ENCODE measurements at regions not wholly inside any gene's neighbourhood (a gene's known extent, or its start where the extent isn't known, plus 50 kb on each side); places are given as distances from the start of the nearest gene placed in this dataset.

DNA sequence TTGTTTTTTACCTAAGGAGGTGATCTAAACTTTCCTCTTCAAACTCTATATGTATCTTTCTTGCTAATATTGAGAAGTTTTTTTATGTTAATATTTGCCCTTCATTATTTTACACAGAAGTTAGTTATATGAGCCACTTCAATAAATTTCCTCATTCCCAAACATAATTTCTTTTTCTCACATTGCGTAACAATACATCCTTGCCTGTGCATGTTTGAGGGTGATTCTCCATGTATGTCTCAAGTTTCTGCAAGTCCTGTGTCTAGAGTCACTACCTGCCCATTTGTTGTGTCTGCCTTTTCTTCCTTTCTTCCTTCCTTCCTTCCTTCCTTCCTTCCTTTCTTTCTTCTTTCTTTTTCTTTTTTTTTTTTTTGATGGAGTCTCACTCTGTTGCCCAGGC lies 2057.9 kb downstream of the PCDH7 start:
- no TSS peak for BruUV-seq (replicated peaks)
- DNase-seq: no peak
- Histone ChIP-seq H3K9me3 (ENCODE audit: low read length) (no peaks in the 10 kb centered on the region), H3K36me3 (ENCODE audit: low read depth, low read length) (no peaks in the 10 kb centered on the region), H4K20me1 (ENCODE audit: low read length) (no peaks in the 10 kb centered on the region), H3K27me3 (ENCODE audit: low read length) (no peaks in the 10 kb centered on the region), H3K4me1 (ENCODE audit: insufficient read depth, low read length) (no peaks in the 10 kb centered on the region), H3F3A (ENCODE audit: low read length, unreplicated experiment) (no peaks in the 10 kb centered on the region), H3K9ac (ENCODE audit: low read length) (no peak overlapping the region), H3K9me2 (replicated peaks; ENCODE audit: low read length) (no peaks in the 10 kb centered on the region), H3K4me3 (ENCODE audit: low read length) (no peak overlapping the region), H2AFZ (ENCODE audit: low read length) (no peak overlapping the region), H3K79me2 (ENCODE audit: low read length) (no peaks in the 10 kb centered on the region), H3K27ac (ENCODE audit: low read length) (no peak overlapping the region), H3K4me2 (ENCODE audit: low read length) (no peak overlapping the region)
- TF ChIP-seq EZH2 (IDR thresholded peaks at IDR 0.05; ENCODE audit: low read length, unreplicated experiment): no peak
- TF ChIP-seq EZH2phosphoT487 (IDR thresholded peaks at IDR 0.05; ENCODE audit: borderline replicate concordance, low read length): no peak
- TF ChIP-seq, protein P1, sequence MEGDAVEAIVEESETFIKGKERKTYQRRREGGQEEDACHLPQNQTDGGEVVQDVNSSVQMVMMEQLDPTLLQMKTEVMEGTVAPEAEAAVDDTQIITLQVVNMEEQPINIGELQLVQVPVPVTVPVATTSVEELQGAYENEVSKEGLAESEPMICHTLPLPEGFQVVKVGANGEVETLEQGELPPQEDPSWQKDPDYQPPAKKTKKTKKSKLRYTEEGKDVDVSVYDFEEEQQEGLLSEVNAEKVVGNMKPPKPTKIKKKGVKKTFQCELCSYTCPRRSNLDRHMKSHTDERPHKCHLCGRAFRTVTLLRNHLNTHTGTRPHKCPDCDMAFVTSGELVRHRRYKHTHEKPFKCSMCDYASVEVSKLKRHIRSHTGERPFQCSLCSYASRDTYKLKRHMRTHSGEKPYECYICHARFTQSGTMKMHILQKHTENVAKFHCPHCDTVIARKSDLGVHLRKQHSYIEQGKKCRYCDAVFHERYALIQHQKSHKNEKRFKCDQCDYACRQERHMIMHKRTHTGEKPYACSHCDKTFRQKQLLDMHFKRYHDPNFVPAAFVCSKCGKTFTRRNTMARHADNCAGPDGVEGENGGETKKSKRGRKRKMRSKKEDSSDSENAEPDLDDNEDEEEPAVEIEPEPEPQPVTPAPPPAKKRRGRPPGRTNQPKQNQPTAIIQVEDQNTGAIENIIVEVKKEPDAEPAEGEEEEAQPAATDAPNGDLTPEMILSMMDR (conservative IDR thresholded peaks at IDR 0.05; ENCODE audit: low read depth, low read length): no peak
- CTCF ChIA-PET: no interaction called here
- POLR2A ChIA-PET (ENCODE audit: unreplicated experiment): no interaction called here
- intact Hi-C loops (cut with micrococcal nuclease): no loop called here
- ATAC-seq: no peak

DNA sequence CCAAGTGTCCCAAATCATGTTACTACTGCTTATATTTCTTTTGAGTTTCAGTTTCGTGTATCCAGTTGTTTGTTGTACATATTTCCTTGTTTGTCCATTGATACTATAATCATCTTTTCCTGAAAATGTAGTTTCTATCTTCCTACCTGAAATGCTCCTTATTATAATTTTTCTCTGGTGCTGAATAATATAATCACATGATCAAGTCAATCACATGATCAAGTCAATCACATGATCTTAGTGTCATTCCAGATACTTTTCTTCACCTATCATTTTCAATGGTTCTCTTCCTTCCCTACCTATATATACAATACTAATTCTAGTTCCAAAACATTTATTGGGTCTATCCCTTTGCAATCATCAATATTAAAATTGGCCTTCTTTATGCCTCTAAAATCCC lies 2058.8 kb downstream of the PCDH7 start:
- Histone ChIP-seq H3K9ac (ENCODE audit: low read length) (no peak overlapping the region), H3K27me3 (ENCODE audit: low read length) (no peaks in the 10 kb centered on the region), H3K79me2 (ENCODE audit: low read length) (no peaks in the 10 kb centered on the region), H3K9me2 (replicated peaks; ENCODE audit: low read length) (no peaks in the 10 kb centered on the region), H2AFZ (ENCODE audit: low read length) (no peak overlapping the region), H3K27ac (ENCODE audit: low read length) (no peak overlapping the region), H4K20me1 (ENCODE audit: low read length) (no peaks in the 10 kb centered on the region), H3F3A (ENCODE audit: low read length, unreplicated experiment) (no peaks in the 10 kb centered on the region), H3K9me3 (ENCODE audit: low read length) (no peaks in the 10 kb centered on the region), H3K4me3 (ENCODE audit: low read length) (no peak overlapping the region), H3K4me1 (ENCODE audit: insufficient read depth, low read length) (no peaks in the 10 kb centered on the region), H3K4me2 (ENCODE audit: low read length) (no peak overlapping the region), H3K36me3 (ENCODE audit: low read depth, low read length) (no peaks in the 10 kb centered on the region)
- ATAC-seq: no peak
- CTCF ChIA-PET: no interaction called here
- POLR2A ChIA-PET (ENCODE audit: unreplicated experiment): no interaction called here
- BruUV-seq (replicated peaks): no TSS peak
- TF ChIP-seq, protein P1 (conservative IDR thresholded peaks at IDR 0.05; ENCODE audit: low read depth, low read length): no peak
- no peak for TF ChIP-seq EZH2 (IDR thresholded peaks at IDR 0.05; ENCODE audit: low read length, unreplicated experiment)
- TF ChIP-seq EZH2phosphoT487 (IDR thresholded peaks at IDR 0.05; ENCODE audit: borderline replicate concordance, low read length): no peak
- no peak for DNase-seq
- intact Hi-C loops (cut with micrococcal nuclease): no loop called here

DNA sequence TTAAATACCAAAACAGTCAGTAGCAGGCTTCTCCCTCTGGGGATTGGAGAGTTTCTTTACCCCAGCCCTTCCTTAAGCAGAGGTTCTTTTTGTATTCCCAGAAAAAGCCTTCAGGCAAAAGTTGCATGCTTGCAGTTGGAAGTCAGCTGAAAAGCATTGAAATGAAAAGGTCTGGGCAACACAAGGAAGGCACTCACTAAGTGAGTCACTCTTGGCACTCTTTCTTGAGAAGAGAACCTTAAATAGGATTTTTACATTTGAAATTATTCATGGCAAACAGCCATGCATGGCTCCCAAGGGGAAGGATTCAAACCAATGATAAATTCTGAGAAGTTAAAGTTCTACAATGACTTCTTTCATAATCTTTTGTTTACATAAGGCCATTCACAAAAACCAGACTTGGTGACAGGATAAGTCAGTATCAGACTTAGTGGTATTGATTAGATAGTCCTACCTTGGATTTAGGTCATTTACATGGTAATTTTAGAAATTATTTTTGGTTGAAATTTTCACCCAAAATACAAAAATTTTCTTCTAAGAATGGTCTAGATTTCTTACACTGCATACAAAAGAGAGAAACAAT lies 2068.9 kb downstream of the PCDH7 start:
- no TSS peak for BruUV-seq (replicated peaks)
- ATAC-seq: peak; percentile 83
- Histone ChIP-seq H2AFZ (ENCODE audit: low read length) (no peak overlapping the region), H4K20me1 (ENCODE audit: low read length) (no peaks in the 10 kb centered on the region), H3K9me3 (ENCODE audit: low read length) (no peaks in the 10 kb centered on the region), H3K4me2 (ENCODE audit: low read length) (no peak overlapping the region), H3K27ac (ENCODE audit: low read length) (no peak overlapping the region), H3K9me2 (replicated peaks; ENCODE audit: low read length) (no peaks in the 10 kb centered on the region), H3K4me3 (ENCODE audit: low read length) (no peak overlapping the region), H3K79me2 (ENCODE audit: low read length) (no peaks in the 10 kb centered on the region), H3K27me3 (ENCODE audit: low read length) (no peaks in the 10 kb centered on the region), H3K4me1 (ENCODE audit: insufficient read depth, low read length) (peaks cover 5% of the 10 kb centered on the region; the same call in 1 of the 2 replicates), H3F3A (ENCODE audit: low read length, unreplicated experiment) (no peaks in the 10 kb centered on the region), H3K9ac (ENCODE audit: low read length) (no peak overlapping the region), H3K36me3 (ENCODE audit: low read depth, low read length) (no peaks in the 10 kb centered on the region)
- ChIA-PET CTCF (no interaction called here), POLR2A (ENCODE audit: unreplicated experiment) (interaction anchor here (0.7 kb wide), 1 partner anchor 959 kb away, joined by 7 read pairs; no protein-coding TSS in a partner anchor)
- TF ChIP-seq EZH2 (IDR thresholded peaks at IDR 0.05; ENCODE audit: low read length, unreplicated experiment) (no peak), EZH2phosphoT487 (IDR thresholded peaks at IDR 0.05; ENCODE audit: borderline replicate concordance, low read length) (no peak)
- TF ChIP-seq, protein P1 (conservative IDR thresholded peaks at IDR 0.05; ENCODE audit: low read depth, low read length): no peak
- DNase-seq: peak; percentile 76
- intact Hi-C loops (cut with micrococcal nuclease): loop anchor here (1.0 to 5.0 kb wide), 2 partner anchors 197 to 273 kb away; no protein-coding TSS in a partner anchor
